Activated CD4-positive, alpha-beta T cell treated with anti-CD3 and anti-CD28 coated beads for 36 hours (primary cell): ENCODE measurements at regions not wholly inside any gene's neighbourhood (a gene's known extent, or its start where the extent isn't known, plus 50 kb on each side); places are given as distances from the start of the nearest gene placed in this dataset.

Source experiments
- ATAC-seq: fragments of 200-7000 bp; cut with Tn5 transposase; one replicate; pipeline ENCODE4 v1.10.0; 2021; ENCODE audit warnings: mild to moderate bottlenecking, moderate library complexity
- CTCF ChIA-PET: fragments of 350-600 bp; sonication (Branson Sonifier 250); formaldehyde crosslinking; loops from one replicate; lab custom pipeline; 2021; ENCODE audit warnings: antibody characterized with exemption; lab: Charles Lee
- POLR2A ChIA-PET: fragments of 350-600 bp; sonication (Branson Sonifier 250); formaldehyde crosslinking; loops from one replicate; lab custom pipeline; 2021; ENCODE audit warnings: antibody characterized with exemption, inconsistent platforms; lab: Charles Lee
- DNase-seq: peaks from one replicate; pipeline ENCODE4 v3.0.0-alpha.2; 2020
- H3K27ac Mint-ChIP-seq: one replicate; pipeline ENCODE4 v1.8.0; 2021; ENCODE audit warnings: mixed read lengths
- H3K27me3 Mint-ChIP-seq: one replicate; pipeline ENCODE4 v1.8.0; 2021; ENCODE audit warnings: mixed read lengths
- H3K36me3 Mint-ChIP-seq: one replicate; pipeline ENCODE4 v1.8.0; 2021; ENCODE audit warnings: low read depth, mixed read lengths
- H3K4me1 Mint-ChIP-seq: one replicate; pipeline ENCODE4 v1.8.0; 2021; ENCODE audit warnings: mixed read lengths
- H3K4me3 Mint-ChIP-seq: one replicate; pipeline ENCODE4 v1.8.0; 2021; ENCODE audit warnings: mild to moderate bottlenecking, moderate library complexity, mixed read lengths
- H3K9me3 Mint-ChIP-seq: one replicate; pipeline ENCODE4 v1.8.0; 2021; ENCODE audit warnings: low read depth, mixed read lengths
- intact Hi-C, 2 experiments: fragments of 100-400 bp; cut with DNase I in 1 of 2; cut with micrococcal nuclease in 1 of 2; formaldehyde crosslinking; loops; one replicate each; pipeline versions ENCODE4 v1.14.2 to v1.15.1; 2022 to 2024; cut with DNase I, micrococcal nuclease

DNA sequence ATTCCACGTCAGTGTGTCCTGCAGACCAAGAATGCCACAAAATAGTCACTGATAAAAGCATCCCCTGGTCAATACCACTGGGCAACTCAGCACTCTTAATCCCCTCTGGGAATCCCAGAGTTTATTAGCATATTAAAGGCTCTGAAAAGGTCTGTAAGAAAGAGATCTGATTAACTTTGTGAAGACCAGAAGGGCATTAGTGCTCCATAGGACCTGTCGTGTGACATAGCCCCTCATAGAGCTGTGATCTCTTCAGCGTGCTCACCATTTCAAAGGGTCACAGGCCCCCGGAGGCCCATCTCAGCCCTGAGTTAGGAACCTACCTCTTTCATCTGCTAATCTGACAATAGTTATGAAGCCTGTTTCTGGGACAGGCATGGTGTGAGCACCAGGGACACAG, 299.2 kb downstream of the MN1 start:
- CTCF ChIA-PET: no interaction called here
- intact Hi-C loops: no loop called here
- H3K4me3 Mint-ChIP-seq: no peak overlapping the region
- H3K4me1 Mint-ChIP-seq: no peaks in the 10 kb centered on the region
- ATAC-seq (no peak), DNase-seq (no peak)
- peaks cover 2% of the 10 kb centered on the region for H3K9me3 Mint-ChIP-seq
- no peaks in the 10 kb centered on the region for H3K36me3 Mint-ChIP-seq
- H3K27ac Mint-ChIP-seq: no peak overlapping the region
- peaks cover 2% of the 10 kb centered on the region for H3K27me3 Mint-ChIP-seq
- POLR2A ChIA-PET: no interaction called here

DNA sequence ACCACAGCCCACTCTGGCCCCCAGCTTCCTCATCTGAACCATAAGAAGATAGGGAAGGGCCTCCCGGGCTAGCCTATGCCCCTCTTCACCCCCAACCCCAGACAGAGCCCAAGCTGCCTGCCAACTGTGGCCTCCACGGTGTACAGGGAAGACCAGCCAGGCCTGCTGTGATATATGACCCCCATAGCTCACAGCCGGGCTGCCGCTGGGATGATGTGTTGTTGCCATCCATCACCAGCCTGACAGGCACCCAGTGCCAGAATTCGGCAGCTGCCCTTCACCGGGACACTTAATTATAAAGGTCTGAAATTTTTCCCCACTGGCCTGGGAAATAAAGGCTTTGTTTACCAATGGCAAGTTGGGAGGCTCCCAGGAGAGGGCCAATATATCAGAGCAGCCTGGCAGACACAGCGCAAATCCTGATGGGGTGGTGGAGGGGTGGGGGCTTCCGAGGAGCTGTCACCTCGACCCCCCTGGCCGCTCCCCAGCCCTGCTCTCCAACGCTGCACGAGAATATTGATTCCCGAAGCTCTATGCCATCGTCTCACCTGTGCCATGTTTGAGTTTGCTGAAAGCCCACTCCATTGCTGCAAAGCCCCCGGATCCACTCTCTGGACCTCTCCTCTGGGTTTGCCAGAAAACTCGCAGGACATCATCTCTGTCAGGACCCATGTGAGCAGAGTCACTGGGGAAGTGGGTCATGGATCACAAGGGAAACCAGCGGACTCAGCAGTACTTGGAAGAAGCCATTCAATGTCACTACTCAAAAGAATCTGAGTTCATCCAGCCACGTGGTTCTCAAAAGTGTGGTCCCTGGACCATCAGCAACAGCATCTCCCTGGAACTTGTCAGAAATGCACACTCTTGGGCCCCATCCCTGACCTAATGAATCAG, 296.9 kb downstream of the MN1 start:
- intact Hi-C loops: no loop called here
- CTCF ChIA-PET: no interaction called here
- no peak for DNase-seq
- no peak overlapping the region for H3K4me3 Mint-ChIP-seq
- H3K9me3 Mint-ChIP-seq: peaks cover 2% of the 10 kb centered on the region
- POLR2A ChIA-PET: no interaction called here
- no peaks in the 10 kb centered on the region for H3K4me1 Mint-ChIP-seq
- H3K27ac Mint-ChIP-seq: no peak overlapping the region
- no peaks in the 10 kb centered on the region for H3K36me3 Mint-ChIP-seq
- peaks cover 4% of the 10 kb centered on the region for H3K27me3 Mint-ChIP-seq
- no peak for ATAC-seq

DNA sequence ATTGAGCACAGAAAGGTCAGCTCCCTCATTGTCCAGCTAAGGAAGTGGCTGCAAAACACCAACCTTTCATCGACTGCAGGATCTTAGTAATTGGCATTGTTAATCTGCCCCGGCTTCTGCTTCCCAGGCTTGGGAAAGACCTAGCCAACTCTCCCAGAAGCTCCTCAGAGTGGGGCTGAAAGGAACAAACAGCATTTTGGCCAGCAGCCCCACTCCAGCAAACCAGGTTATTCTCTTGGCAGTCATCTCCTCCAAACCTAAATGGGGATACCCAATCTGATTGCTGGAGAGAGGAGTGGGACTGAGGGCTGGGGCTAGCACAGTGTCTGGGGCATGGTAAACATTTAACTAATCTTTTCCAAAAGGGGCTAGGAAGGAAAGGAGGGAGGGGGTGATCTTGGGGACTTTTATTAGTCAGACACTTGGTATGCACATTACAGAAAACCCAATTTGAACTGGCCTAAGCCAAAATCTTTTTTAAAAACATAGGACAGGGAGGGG, 294.4 kb downstream of the MN1 start:
- Mint-ChIP-seq H3K27me3 (peaks cover 6% of the 10 kb centered on the region), H3K27ac (no peak overlapping the region), H3K36me3 (no peaks in the 10 kb centered on the region), H3K4me1 (no peaks in the 10 kb centered on the region), H3K9me3 (peaks cover 2% of the 10 kb centered on the region), H3K4me3 (no peak overlapping the region)
- ChIA-PET CTCF (no interaction called here), POLR2A (no interaction called here)
- intact Hi-C loops: no loop called here
- DNase-seq: no peak
- ATAC-seq: no peak

DNA sequence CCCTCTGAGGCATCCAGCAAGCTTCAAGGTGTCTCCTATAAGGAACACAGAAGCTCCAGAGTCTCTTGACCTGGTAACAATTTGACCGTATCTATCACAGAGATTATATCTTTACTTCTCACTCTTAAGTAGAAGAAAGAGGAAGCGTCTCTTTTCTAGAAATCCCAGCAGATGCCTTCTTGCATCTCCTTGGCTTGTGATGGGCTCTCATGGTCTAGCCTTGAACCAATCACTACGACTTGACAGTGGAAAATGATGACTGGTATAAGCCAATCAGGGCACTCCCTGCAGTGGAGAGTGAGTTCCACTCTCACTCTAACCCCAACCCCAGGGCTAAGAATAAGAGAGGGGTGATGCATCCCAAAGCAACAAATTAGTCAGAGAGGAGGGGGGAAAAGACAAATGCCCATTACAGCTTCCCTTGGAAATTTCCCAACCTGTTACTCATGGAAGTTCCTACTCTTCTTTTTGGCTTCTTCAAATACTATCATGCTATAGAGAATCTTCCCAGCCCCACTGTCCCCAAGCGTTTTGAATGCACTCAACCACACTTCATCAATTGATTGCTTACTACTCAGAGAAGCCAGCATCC, 293.5 kb downstream of the MN1 start:
- no peak overlapping the region for H3K4me3 Mint-ChIP-seq
- DNase-seq (no peak), ATAC-seq (no peak)
- peaks cover 4% of the 10 kb centered on the region for H3K27me3 Mint-ChIP-seq
- ChIA-PET CTCF (no interaction called here), POLR2A (no interaction called here)
- H3K4me1 Mint-ChIP-seq: no peaks in the 10 kb centered on the region
- no peak overlapping the region for H3K27ac Mint-ChIP-seq
- H3K9me3 Mint-ChIP-seq: peaks cover 2% of the 10 kb centered on the region
- intact Hi-C loops: no loop called here
- no peaks in the 10 kb centered on the region for H3K36me3 Mint-ChIP-seq

DNA sequence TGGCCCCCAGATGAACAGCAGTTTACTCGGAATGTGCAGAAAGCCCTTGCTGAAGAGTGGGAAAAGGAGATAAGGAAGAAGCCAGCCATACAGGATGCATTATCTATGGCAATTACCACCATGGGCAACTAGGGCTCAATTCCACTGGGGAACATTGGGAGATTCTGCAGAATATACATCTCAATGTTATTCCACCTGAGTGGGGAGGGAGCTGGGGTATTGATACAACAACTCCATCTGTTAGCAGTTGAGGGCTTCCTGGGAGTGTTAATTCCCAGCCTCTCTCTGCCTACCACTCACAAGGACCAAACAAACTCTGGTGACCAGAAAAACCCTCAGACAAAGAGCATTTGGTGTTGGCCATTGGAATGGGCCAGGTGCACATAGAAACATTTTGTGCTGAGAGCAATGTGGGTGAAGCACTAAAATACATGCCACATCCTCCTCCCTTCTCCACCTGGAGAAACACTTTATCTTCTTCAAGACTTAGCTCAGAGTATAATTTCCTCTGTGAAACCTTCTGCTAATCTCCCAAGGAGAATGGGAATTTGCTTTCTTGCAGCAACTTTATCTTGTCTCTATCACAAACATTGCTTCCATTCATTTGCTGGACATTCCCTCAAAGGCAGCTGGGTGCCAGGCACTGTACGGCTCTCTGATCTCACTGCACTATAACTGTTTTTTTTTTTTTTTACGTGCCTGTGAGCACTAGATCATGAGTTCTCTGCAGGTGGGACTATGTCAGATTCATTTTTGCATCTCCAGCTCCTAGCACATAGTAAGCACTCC, 292.2 kb downstream of the MN1 start:
- POLR2A ChIA-PET: no interaction called here
- no peak overlapping the region for H3K4me3 Mint-ChIP-seq
- intact Hi-C loops: no loop called here
- CTCF ChIA-PET: no interaction called here
- H3K4me1 Mint-ChIP-seq: no peaks in the 10 kb centered on the region
- peaks cover 4% of the 10 kb centered on the region for H3K27me3 Mint-ChIP-seq
- H3K36me3 Mint-ChIP-seq: no peaks in the 10 kb centered on the region
- ATAC-seq: no peak
- no peaks in the 10 kb centered on the region for H3K9me3 Mint-ChIP-seq
- no peak for DNase-seq
- H3K27ac Mint-ChIP-seq: no peak overlapping the region

DNA sequence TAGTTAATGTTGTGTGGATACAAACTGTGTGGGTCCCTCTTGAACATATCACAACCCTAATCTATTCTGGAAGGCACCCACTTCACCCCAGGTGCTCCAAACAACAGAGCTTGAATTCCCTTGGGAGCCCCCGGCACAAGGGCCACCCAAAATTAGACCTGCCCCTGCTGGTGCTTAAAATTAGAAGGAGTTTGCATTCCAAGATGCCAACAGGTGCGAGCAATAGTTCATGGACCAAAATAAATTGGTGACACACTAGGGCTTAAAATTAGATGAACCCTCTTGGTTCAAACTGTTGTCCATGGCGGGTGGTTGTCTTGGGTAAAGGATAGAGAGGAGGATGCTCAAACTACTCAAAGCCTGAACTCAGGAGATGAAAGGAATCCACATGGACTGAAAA, 291.5 kb downstream of the MN1 start:
- no peak overlapping the region for H3K4me3 Mint-ChIP-seq
- DNase-seq (no peak), ATAC-seq (no peak)
- intact Hi-C loops: no loop called here
- ChIA-PET POLR2A (no interaction called here), CTCF (no interaction called here)
- H3K9me3 Mint-ChIP-seq: no peaks in the 10 kb centered on the region
- no peak overlapping the region for H3K27ac Mint-ChIP-seq
- H3K27me3 Mint-ChIP-seq: peaks cover 4% of the 10 kb centered on the region
- no peaks in the 10 kb centered on the region for H3K4me1 Mint-ChIP-seq
- H3K36me3 Mint-ChIP-seq: no peaks in the 10 kb centered on the region

DNA sequence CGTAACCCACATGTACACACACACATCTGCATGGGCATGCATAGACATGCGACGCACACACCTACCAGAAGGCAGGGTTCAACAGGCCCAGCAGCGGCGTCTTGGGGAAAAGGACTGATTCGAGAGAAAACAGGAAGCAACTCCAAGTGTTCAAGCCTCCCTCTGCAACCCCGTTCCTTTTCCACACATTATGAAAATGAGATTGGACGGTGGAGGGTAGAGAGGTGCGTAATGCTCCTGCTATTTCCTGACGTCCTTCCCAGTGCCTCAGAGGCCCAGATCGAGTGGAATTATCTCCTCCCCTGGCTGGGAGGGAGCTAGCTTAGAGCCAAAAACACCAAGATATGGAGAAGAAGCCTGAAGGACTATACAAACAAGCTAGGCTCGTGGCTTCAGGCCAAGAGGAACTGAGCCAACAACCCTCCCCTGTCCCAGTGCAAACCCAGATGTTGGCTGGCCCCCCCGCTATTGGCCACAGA, 289.2 kb downstream of the MN1 start:
- H3K27me3 Mint-ChIP-seq: peaks cover 4% of the 10 kb centered on the region
- POLR2A ChIA-PET: no interaction called here

DNA sequence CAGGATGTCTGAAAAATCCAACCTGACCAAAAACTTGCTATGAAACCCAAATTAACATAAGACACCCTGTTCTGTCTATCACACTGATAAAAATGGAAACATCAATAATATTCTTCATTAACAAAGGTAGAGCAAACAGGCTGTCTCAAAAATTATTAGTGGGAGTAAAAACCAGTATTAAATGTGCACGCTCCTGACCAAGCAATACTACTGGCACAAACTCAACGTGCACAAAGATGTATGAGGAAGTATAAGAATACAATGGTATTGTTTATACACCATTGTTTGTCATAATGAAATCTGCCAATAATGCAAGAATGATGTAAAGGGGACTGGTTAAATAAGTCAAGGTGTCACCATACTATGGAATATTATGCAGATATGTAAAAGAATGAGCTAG, 288.5 kb downstream of the MN1 start:
- no peak for ATAC-seq
- H3K9me3 Mint-ChIP-seq: no peaks in the 10 kb centered on the region
- CTCF ChIA-PET: no interaction called here

More for the DNA sequence above, 289.2 kb downstream of the MN1 start:
- no peaks in the 10 kb centered on the region for H3K36me3 Mint-ChIP-seq
- ATAC-seq: no peak
- intact Hi-C loops: no loop called here
- no peak overlapping the region for H3K27ac Mint-ChIP-seq
- no peak for DNase-seq
- CTCF ChIA-PET: no interaction called here
- no peaks in the 10 kb centered on the region for H3K4me1 Mint-ChIP-seq
- H3K4me3 Mint-ChIP-seq: no peak overlapping the region
- H3K9me3 Mint-ChIP-seq: no peaks in the 10 kb centered on the region

DNA sequence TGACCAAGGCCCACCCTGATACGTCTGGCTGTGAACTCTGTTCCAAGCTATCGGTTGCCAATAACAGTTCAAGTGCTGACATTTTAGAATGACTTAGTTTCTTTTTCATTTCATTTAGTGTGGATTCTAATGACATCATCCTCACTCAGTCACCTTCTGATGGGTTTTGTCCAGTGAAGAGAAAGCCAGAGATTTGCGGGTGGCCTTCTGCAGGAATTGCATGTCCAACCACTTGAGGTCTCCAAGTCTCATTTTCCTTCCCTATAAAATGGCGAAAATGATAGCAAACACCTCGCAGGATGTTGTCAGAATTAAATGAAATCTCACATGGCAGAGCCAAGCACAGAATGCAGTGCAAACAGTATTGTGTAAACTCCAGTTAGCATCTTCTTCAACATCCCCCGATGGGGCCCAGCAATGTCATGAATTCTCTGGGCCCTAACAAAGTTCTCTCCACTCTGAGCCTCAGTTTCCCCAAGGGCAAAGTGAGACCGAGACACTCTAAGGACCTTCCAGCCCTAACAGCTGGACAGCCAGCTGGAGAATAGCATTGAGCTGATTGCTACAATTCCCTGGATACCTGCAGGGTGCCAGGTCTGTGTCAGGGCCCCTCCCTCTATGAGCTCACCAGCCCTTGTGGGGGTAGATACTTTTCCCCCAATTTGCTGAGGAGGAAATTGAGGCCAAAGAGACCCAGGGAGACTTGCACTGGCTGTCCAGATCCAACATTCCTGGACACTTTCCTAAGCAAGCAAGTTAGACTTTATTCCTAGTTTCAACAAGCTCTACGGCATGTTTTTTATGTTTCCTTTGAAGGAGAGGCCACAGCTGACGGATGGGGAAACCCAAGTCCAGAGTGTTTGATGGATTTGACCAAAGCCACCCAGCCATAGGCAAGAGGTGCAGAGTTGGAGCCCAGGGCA, 286.7 kb downstream of the MN1 start:
- ATAC-seq (no peak), DNase-seq (no peak)
- Mint-ChIP-seq H3K36me3 (no peaks in the 10 kb centered on the region), H3K4me1 (no peaks in the 10 kb centered on the region), H3K9me3 (no peaks in the 10 kb centered on the region), H3K4me3 (no peak overlapping the region), H3K27ac (no peak overlapping the region), H3K27me3 (peaks cover 2% of the 10 kb centered on the region)
- ChIA-PET POLR2A (no interaction called here), CTCF (no interaction called here)
- intact Hi-C loops: no loop called here

More for the DNA sequence above, 288.5 kb downstream of the MN1 start:
- no peak for DNase-seq
- POLR2A ChIA-PET: no interaction called here
- no peaks in the 10 kb centered on the region for H3K4me1 Mint-ChIP-seq
- H3K4me3 Mint-ChIP-seq: no peak overlapping the region
- no peak overlapping the region for H3K27ac Mint-ChIP-seq
- intact Hi-C loops: no loop called here
- H3K27me3 Mint-ChIP-seq: peaks cover 4% of the 10 kb centered on the region
- H3K36me3 Mint-ChIP-seq: no peaks in the 10 kb centered on the region

DNA sequence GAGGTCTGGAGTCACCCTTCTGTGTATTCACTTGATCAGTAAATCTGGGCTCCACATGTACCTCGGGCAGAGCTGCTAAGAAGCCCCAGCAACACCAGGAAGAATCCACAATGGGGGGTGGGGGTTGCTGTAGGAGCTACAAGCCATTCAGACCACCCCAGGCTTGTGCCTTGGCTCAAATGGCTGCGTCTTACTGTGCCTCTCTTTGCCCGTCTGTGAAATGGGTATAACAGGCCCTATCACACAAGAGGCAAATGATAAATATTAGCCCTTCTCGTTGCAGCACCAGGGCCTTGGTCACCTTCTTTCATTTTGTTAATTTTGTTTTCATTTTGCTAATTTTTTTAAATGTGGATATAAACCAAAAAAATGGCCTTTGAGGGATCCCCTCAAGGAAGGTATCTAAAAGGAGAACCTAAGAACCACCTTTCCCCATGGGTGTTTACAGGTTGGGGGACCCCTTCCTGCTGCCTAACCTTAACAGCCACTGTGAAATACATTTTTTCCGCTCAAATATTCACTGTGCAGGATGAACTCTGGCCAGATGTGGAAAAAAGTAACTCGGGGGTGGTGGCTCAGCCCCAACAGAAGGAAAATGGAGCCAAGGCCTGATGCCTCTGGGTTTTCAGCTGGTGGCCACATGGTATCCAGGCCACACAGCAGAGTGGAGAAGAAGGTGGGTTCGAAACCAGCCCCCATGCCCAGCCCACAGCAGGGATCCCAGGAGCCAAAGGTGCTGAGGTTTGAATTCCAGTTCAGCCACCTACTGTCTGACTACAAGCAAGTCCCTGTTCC, 284.0 kb downstream of the MN1 start:
- Mint-ChIP-seq H3K4me1 (no peaks in the 10 kb centered on the region), H3K4me3 (no peak overlapping the region), H3K27ac (no peak overlapping the region), H3K27me3 (no peaks in the 10 kb centered on the region), H3K36me3 (no peaks in the 10 kb centered on the region), H3K9me3 (no peaks in the 10 kb centered on the region)
- ChIA-PET POLR2A (no interaction called here), CTCF (no interaction called here)
- ATAC-seq (no peak), DNase-seq (no peak)
- intact Hi-C loops: no loop called here
